ENCODE measurements at regions not wholly inside any gene's neighbourhood (a gene's known extent, or its start where the extent isn't known, plus 50 kb on each side); places are given as distances from the start of the nearest gene placed in this dataset.

DNA sequence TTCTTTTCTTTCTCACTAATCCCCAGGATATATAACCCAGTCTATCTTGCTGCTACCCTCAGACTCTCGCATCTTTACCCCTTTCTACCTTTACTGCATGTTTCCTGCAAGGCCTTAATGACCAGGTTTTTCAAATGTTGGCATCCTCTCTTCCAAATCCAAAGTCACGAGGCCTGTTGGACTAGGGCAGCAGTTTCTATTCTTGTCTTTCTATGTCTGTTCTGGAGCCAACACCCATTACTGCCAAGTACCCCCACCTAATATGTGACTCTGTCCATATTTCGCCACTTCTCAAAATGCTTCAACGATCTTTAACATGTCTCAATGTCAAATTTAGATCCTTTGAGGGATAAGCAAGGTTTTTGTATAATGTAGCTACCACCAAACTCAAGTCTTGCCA lies 443.4 kb downstream of the BMP2 start:
- intact Hi-C loops (cut with micrococcal nuclease), result no loop called here
- Mint-ChIP-seq H3K4me1 (no peaks in the 10 kb centered on the region), H3K4me3 (no peak overlapping the region), H3K9me3 (peaks cover 5 to 11% of the 10 kb centered on the region in 2 donors), H3K27ac (no peak overlapping the region), H3K27me3 (ENCODE audit: low read depth in 2 of 2) (no peaks in the 10 kb centered on the region), H3K36me3 (no peaks in the 10 kb centered on the region)
- no peaks in the 10 kb centered on the region for H3K27me3 ChIP-seq (ENCODE audit: control insufficient read depth, insufficient read depth, low read length)
- no peak overlapping the region for H3K27ac ChIP-seq (ENCODE audit: low read length)
- TF ChIP-seq, protein P1, sequence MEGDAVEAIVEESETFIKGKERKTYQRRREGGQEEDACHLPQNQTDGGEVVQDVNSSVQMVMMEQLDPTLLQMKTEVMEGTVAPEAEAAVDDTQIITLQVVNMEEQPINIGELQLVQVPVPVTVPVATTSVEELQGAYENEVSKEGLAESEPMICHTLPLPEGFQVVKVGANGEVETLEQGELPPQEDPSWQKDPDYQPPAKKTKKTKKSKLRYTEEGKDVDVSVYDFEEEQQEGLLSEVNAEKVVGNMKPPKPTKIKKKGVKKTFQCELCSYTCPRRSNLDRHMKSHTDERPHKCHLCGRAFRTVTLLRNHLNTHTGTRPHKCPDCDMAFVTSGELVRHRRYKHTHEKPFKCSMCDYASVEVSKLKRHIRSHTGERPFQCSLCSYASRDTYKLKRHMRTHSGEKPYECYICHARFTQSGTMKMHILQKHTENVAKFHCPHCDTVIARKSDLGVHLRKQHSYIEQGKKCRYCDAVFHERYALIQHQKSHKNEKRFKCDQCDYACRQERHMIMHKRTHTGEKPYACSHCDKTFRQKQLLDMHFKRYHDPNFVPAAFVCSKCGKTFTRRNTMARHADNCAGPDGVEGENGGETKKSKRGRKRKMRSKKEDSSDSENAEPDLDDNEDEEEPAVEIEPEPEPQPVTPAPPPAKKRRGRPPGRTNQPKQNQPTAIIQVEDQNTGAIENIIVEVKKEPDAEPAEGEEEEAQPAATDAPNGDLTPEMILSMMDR (IDR thresholded peaks at IDR 0.05), result no peak
- no peaks in the 10 kb centered on the region for H3K4me1 ChIP-seq (ENCODE audit: control insufficient read depth, insufficient read depth, low read length)
- ATAC-seq (no peak), DNase-seq (no peak)
- H3K36me3 ChIP-seq (ENCODE audit: control insufficient read depth, insufficient read depth, low read length), result no peaks in the 10 kb centered on the region
- H3K9me3 ChIP-seq (ENCODE audit: control insufficient read depth, insufficient read depth, low read length), result no peaks in the 10 kb centered on the region
- H3K4me3 ChIP-seq (ENCODE audit: low read length), result no peak overlapping the region
- 90% methylated on average over 3 of the region's 4 CpGs for WGBS (ENCODE audit: insufficient coverage)

DNA sequence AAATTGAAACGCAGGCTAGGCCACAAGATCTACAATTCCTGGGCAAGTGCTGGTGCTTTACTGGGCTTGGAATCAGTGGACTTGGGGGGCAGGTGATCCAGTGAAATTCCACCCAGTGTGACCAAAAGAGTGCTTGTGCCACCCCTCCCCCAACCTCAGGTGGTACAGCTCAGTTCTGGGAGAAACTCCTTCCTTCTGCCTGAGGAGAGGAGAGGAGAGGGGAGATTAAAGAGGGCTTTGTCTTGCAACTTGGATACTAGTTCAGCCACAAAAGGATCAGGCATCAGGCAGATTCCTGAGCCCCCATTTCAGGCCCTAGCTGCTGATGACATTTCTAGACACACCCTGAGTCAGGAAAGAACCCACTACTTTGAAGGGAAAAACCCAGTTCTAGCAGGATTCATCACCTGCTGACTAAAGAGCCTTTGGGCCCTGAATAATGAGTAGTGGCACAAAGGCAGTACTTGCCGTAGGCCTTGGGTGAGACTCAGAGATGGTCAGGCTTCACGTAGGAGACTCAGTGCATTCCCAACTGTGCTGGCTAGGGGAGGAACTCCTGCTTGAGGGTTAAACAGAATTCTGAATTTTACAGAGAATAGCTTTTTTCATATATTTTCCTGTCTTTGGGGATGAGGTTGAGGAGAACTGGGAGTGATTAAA lies 446.7 kb downstream of the BMP2 start:
- no peaks in the 10 kb centered on the region for H3K27me3 Mint-ChIP-seq (ENCODE audit: low read depth in 2 of 2)
- H3K27ac ChIP-seq (ENCODE audit: low read length), result no peak overlapping the region
- peaks cover 6% of the 10 kb centered on the region for H3K9me3 ChIP-seq (ENCODE audit: control insufficient read depth, insufficient read depth, low read length)
- TF ChIP-seq, protein P1 (IDR thresholded peaks at IDR 0.05), result no peak
- H3K4me1 Mint-ChIP-seq, result no peaks in the 10 kb centered on the region
- WGBS (ENCODE audit: insufficient coverage), result 48% methylated on average over 3 of the region's 3 CpGs
- H3K4me3 Mint-ChIP-seq, result no peak overlapping the region
- no peak for ATAC-seq
- H3K36me3 Mint-ChIP-seq, result no peaks in the 10 kb centered on the region
- no peaks in the 10 kb centered on the region for H3K4me1 ChIP-seq (ENCODE audit: control insufficient read depth, insufficient read depth, low read length)
- no peak overlapping the region for H3K27ac Mint-ChIP-seq
- DNase-seq, result no peak
- no peak overlapping the region for H3K4me3 ChIP-seq (ENCODE audit: low read length)
- no peaks in the 10 kb centered on the region for H3K27me3 ChIP-seq (ENCODE audit: control insufficient read depth, insufficient read depth, low read length)
- peaks cover 7 to 11% of the 10 kb centered on the region in 2 donors for H3K9me3 Mint-ChIP-seq
- no peaks in the 10 kb centered on the region for H3K36me3 ChIP-seq (ENCODE audit: control insufficient read depth, insufficient read depth, low read length)
- intact Hi-C loops (cut with micrococcal nuclease), result no loop called here

DNA sequence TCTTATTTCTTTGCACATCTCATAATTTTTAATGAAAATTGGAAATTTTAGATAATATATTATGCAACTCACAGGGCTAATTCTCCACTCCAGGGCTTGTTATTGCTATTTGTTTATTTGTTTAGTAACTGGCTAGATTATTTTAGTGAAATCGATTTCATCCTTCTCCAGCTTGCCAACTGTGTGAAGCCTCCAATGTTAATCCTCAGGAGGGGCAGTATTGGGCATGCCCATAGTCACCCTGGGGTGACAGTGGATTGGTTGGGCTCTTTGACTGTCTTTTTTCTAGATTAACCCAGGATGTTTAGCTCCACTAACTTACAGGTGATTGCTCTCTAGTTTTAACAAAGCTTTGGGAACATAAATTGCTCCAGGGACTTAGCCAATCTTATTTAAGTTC lies 450.1 kb downstream of the BMP2 start:
- H3K4me3 Mint-ChIP-seq, result no peak overlapping the region
- intact Hi-C loops (cut with micrococcal nuclease), result no loop called here

More for the DNA sequence above, 450.1 kb downstream of the BMP2 start:
- Histone ChIP-seq H3K9me3 (ENCODE audit: control insufficient read depth, insufficient read depth, low read length) (peaks cover 6% of the 10 kb centered on the region), H3K27me3 (ENCODE audit: control insufficient read depth, insufficient read depth, low read length) (no peaks in the 10 kb centered on the region), H3K27ac (ENCODE audit: low read length) (no peak overlapping the region), H3K4me1 (ENCODE audit: control insufficient read depth, insufficient read depth, low read length) (no peaks in the 10 kb centered on the region), H3K4me3 (ENCODE audit: low read length) (no peak overlapping the region), H3K36me3 (ENCODE audit: control insufficient read depth, insufficient read depth, low read length) (no peaks in the 10 kb centered on the region)
- TF ChIP-seq, protein P1 (IDR thresholded peaks at IDR 0.05), result no peak
- DNase-seq (no peak), ATAC-seq (no peak)
- no peaks in the 10 kb centered on the region for H3K27me3 Mint-ChIP-seq (ENCODE audit: low read depth in 2 of 2)
- H3K9me3 Mint-ChIP-seq, result peaks cover 7 to 8% of the 10 kb centered on the region in 2 donors
- H3K36me3 Mint-ChIP-seq, result no peaks in the 10 kb centered on the region
- WGBS (ENCODE audit: insufficient coverage), result 79% methylated on average over 1 of the region's 1 CpG
- H3K27ac Mint-ChIP-seq, result no peak overlapping the region
- no peaks in the 10 kb centered on the region for H3K4me1 Mint-ChIP-seq

All from natural killer cell (primary cell).